ACC112 (cell line): ENCODE measurements at regions not wholly inside any gene's neighbourhood (a gene's known extent, or its start where the extent isn't known, plus 50 kb on each side); places are given as distances from the start of the nearest gene placed in this dataset.

Experiments
- H2AFZ ChIP-seq: fragments of 200-600 bp; sonication (generic); one replicate; pipeline ENCODE4 v1.6.0; 2017; ENCODE audit warnings: antibody characterized with exemption, low read length; ENCODE audit not compliant: unreplicated experiment
- H3K27ac ChIP-seq: fragments of 200-600 bp; sonication (generic); 2 replicates; pipeline ENCODE4 v1.5.1; 2014; ENCODE audit warnings: low read depth, mild to moderate bottlenecking, antibody characterized with exemption, low read length, moderate library complexity
- H3K27me3 ChIP-seq: fragments of 200-600 bp; sonication (generic); 2 replicates; pipeline ENCODE4 v1.6.1; 2014; ENCODE audit warnings: mild to moderate bottlenecking, antibody characterized with exemption, low read length, moderate library complexity, mixed read lengths; ENCODE audit not compliant: insufficient read depth
- H3K36me3 ChIP-seq: fragments of 200-600 bp; sonication (generic); 2 replicates; pipeline ENCODE4 v1.6.1; 2016; ENCODE audit warnings: mild to moderate bottlenecking, antibody characterized with exemption, low read length, moderate library complexity, mixed read lengths; ENCODE audit not compliant: insufficient read depth
- H3K4me1 ChIP-seq: fragments of 200-600 bp; sonication (generic); one replicate; pipeline ENCODE4 v1.6.1; 2016; ENCODE audit warnings: low read length, mixed read lengths; ENCODE audit not compliant: insufficient read depth, unreplicated experiment, control insufficient read depth
- H3K4me3 ChIP-seq: fragments of 200-600 bp; sonication (generic); 2 replicates; pipeline ENCODE4 v1.5.1; 2014; ENCODE audit warnings: mild to moderate bottlenecking, low read depth, low read length
- H3K79me2 ChIP-seq: fragments of 200-600 bp; sonication (generic); one replicate; pipeline ENCODE4 v1.6.0; 2016; ENCODE audit warnings: low read length; ENCODE audit not compliant: control insufficient read depth, unreplicated experiment, insufficient read depth

- H2AFZ ChIP-seq = no peak overlapping the region
- no peaks in the 10 kb centered on the region for H3K27me3 ChIP-seq
- no peak overlapping the region for H3K27ac ChIP-seq
- H3K4me3 ChIP-seq = no peak overlapping the region
- H3K4me1 ChIP-seq = no peaks in the 10 kb centered on the region
- H3K79me2 ChIP-seq = no peaks in the 10 kb centered on the region
- H3K36me3 ChIP-seq = no peaks in the 10 kb centered on the region
Measured at GRCh38 chr18:30066288-30066687, 976.3 kb downstream of the DSC3 start.

GRCh38 chr18:30057398-30057797, 985.1 kb downstream of the DSC3 start:
- H3K27me3 ChIP-seq = no peaks in the 10 kb centered on the region
- H2AFZ ChIP-seq = no peak overlapping the region
- H3K36me3 ChIP-seq = no peaks in the 10 kb centered on the region
- H3K4me3 ChIP-seq = no peak overlapping the region
- no peaks in the 10 kb centered on the region for H3K4me1 ChIP-seq
- H3K27ac ChIP-seq = no peak overlapping the region
- H3K79me2 ChIP-seq = no peaks in the 10 kb centered on the region

GRCh38 chr18:30056528-30056927, 986.0 kb downstream of the DSC3 start:
- Histone ChIP-seq H3K27ac (no peak overlapping the region), H3K4me3 (no peak overlapping the region), H3K4me1 (no peaks in the 10 kb centered on the region), H2AFZ (no peak overlapping the region), H3K27me3 (no peaks in the 10 kb centered on the region), H3K36me3 (no peaks in the 10 kb centered on the region), H3K79me2 (no peaks in the 10 kb centered on the region)

- no peaks in the 10 kb centered on the region for H3K79me2 ChIP-seq
- no peak overlapping the region for H2AFZ ChIP-seq
- H3K27ac ChIP-seq = no peak overlapping the region
- no peaks in the 10 kb centered on the region for H3K36me3 ChIP-seq
- H3K4me3 ChIP-seq = no peak overlapping the region
- peaks cover 16% of the 10 kb centered on the region for H3K4me1 ChIP-seq
- no peaks in the 10 kb centered on the region for H3K27me3 ChIP-seq
Measured at GRCh38 chr18:30044496-30044895, 998.0 kb downstream of the DSC3 start.

GRCh38 chr18:30039201-30039600, 1003.3 kb downstream of the DSC3 start:
- no peak overlapping the region for H3K4me3 ChIP-seq

GRCh38 chr18:30034818-30035217, 1007.7 kb downstream of the DSC3 start:
- H2AFZ ChIP-seq = no peak overlapping the region

More at GRCh38 chr18:30039201-30039600, 1003.3 kb downstream of the DSC3 start:
- H3K79me2 ChIP-seq = no peaks in the 10 kb centered on the region
- no peaks in the 10 kb centered on the region for H3K36me3 ChIP-seq
- H3K4me1 ChIP-seq = no peaks in the 10 kb centered on the region
- H3K27me3 ChIP-seq = no peaks in the 10 kb centered on the region
- H3K27ac ChIP-seq = no peak overlapping the region
- no peak overlapping the region for H2AFZ ChIP-seq

GRCh38 chr18:30016179-30016578, 1026.4 kb downstream of the DSC3 start:
- H2AFZ ChIP-seq = no peak overlapping the region
- H3K4me3 ChIP-seq = peak overlapping the region; percentile 11; the same call in 1 of the 2 replicates
- H3K27ac ChIP-seq = no peak overlapping the region
- no peaks in the 10 kb centered on the region for H3K79me2 ChIP-seq
- H3K27me3 ChIP-seq = no peaks in the 10 kb centered on the region
- peaks cover 16% of the 10 kb centered on the region for H3K4me1 ChIP-seq
- no peaks in the 10 kb centered on the region for H3K36me3 ChIP-seq

More at GRCh38 chr18:30034818-30035217, 1007.7 kb downstream of the DSC3 start:
- Histone ChIP-seq H3K4me1 (no peaks in the 10 kb centered on the region), H3K4me3 (no peak overlapping the region), H3K27me3 (no peaks in the 10 kb centered on the region), H3K27ac (no peak overlapping the region), H3K36me3 (no peaks in the 10 kb centered on the region), H3K79me2 (no peaks in the 10 kb centered on the region)

- Histone ChIP-seq H3K36me3 (no peaks in the 10 kb centered on the region), H3K4me3 (no peak overlapping the region), H3K27me3 (no peaks in the 10 kb centered on the region), H3K27ac (no peak overlapping the region), H3K79me2 (no peaks in the 10 kb centered on the region), H2AFZ (no peak overlapping the region), H3K4me1 (peaks cover 11% of the 10 kb centered on the region)
Measured at GRCh38 chr18:30004965-30005364, 1037.6 kb downstream of the DSC3 start.

- Histone ChIP-seq H2AFZ (no peak overlapping the region), H3K79me2 (no peaks in the 10 kb centered on the region), H3K27ac (no peak overlapping the region), H3K36me3 (no peaks in the 10 kb centered on the region), H3K27me3 (no peaks in the 10 kb centered on the region), H3K4me1 (no peaks in the 10 kb centered on the region), H3K4me3 (no peak overlapping the region)
Measured at GRCh38 chr18:29982218-29982617, 1060.3 kb downstream of the DSC3 start.

GRCh38 chr18:29979881-29980280, 1062.7 kb downstream of the DSC3 start:
- no peak overlapping the region for H3K27ac ChIP-seq
- no peaks in the 10 kb centered on the region for H3K79me2 ChIP-seq

GRCh38 chr18:29969876-29970275, 1072.7 kb downstream of the DSC3 start:
- H3K79me2 ChIP-seq = no peaks in the 10 kb centered on the region
- no peaks in the 10 kb centered on the region for H3K4me1 ChIP-seq
- H3K27ac ChIP-seq = no peak overlapping the region
- H3K27me3 ChIP-seq = no peaks in the 10 kb centered on the region
- H2AFZ ChIP-seq = no peak overlapping the region
- no peaks in the 10 kb centered on the region for H3K36me3 ChIP-seq
- H3K4me3 ChIP-seq = no peak overlapping the region

More at GRCh38 chr18:29979881-29980280, 1062.7 kb downstream of the DSC3 start:
- Histone ChIP-seq H3K27me3 (no peaks in the 10 kb centered on the region), H3K36me3 (no peaks in the 10 kb centered on the region), H3K4me3 (no peak overlapping the region), H3K4me1 (no peaks in the 10 kb centered on the region), H2AFZ (no peak overlapping the region)
